Smooth muscle cell (in vitro differentiated cells): ENCODE measurements at regions not wholly inside any gene's neighbourhood (a gene's known extent, or its start where the extent isn't known, plus 50 kb on each side); places are given as distances from the start of the nearest gene placed in this dataset.
"Not testable (repeated sequence)": the region's sequence is repeated elsewhere in the genome, so short reads cannot be mapped to it uniquely, and the experiment has no call there.

Source experiments
- DNase-seq: peaks from one replicate; lab custom pipeline; 2025; ENCODE audit not compliant: unreplicated experiment; lab: John Stamatoyannopoulos, UW
- H2AFZ ChIP-seq: fragments of 200-600 bp; sonication (generic); 2 replicates; pipeline ENCODE4 v1.6.0; 2016; ENCODE audit warnings: antibody characterized with exemption, low read depth, mild to moderate bottlenecking
- H3F3A ChIP-seq: fragments of 200-600 bp; sonication (generic); 2 replicates; pipeline ENCODE4 v1.6.0; 2017; ENCODE audit warnings: antibody characterized with exemption, low read depth
- H3K27ac ChIP-seq: fragments of 200-600 bp; sonication (generic); 2 replicates; pipeline ENCODE4 v1.5.1; 2016; ENCODE audit warnings: low read depth, mild to moderate bottlenecking
- H3K27me3 ChIP-seq: fragments of 200-600 bp; sonication (generic); 2 replicates; pipeline ENCODE4 v1.6.1; 2016; ENCODE audit warnings: low read depth, mild to moderate bottlenecking
- H3K36me3 ChIP-seq: fragments of 200-600 bp; sonication (generic); 2 replicates; pipeline ENCODE4 v1.5.1; 2016; ENCODE audit warnings: low read depth
- H3K4me1 ChIP-seq: fragments of 200-600 bp; sonication (generic); 2 replicates; pipeline ENCODE4 v1.5.1; 2016; ENCODE audit warnings: low read depth
- H3K4me2 ChIP-seq: fragments of 200-600 bp; sonication (generic); 2 replicates; pipeline ENCODE4 v1.6.0; 2016; ENCODE audit warnings: mild to moderate bottlenecking
- H3K4me3 ChIP-seq: fragments of 200-600 bp; sonication (generic); 2 replicates; pipeline ENCODE4 v1.5.1; 2016; ENCODE audit warnings: mild to moderate bottlenecking
- H3K79me2 ChIP-seq: fragments of 200-600 bp; sonication (generic); 2 replicates; pipeline ENCODE4 v1.6.0; 2016; ENCODE audit warnings: low read depth, mild to moderate bottlenecking
- H3K9ac ChIP-seq: fragments of 200-600 bp; sonication (generic); 2 replicates; pipeline ENCODE4 v1.6.0; 2016; ENCODE audit warnings: low read depth
- H3K9me3 ChIP-seq: fragments of 200-600 bp; sonication (generic); replicated peaks from 2 replicates; pipeline ENCODE4 v1.5.1; 2016; ENCODE audit warnings: low read depth
- H4K20me1 ChIP-seq: fragments of 200-600 bp; sonication (generic); 2 replicates; pipeline ENCODE4 v1.6.0; 2016; ENCODE audit warnings: low read depth
- CTCF ChIP-seq: fragments of 200-600 bp; sonication (generic); IDR thresholded peaks from 2 replicates; pipeline ENCODE4 v1.5.1; 2017; ENCODE audit warnings: borderline replicate concordance, mild to moderate bottlenecking, antibody characterized with exemption; ENCODE audit not compliant: insufficient read depth, poor library complexity, severe bottlenecking
- WGBS: methylation state at CpG from one replicate; pipeline ENCODE4 v1.1.7; 2016; ENCODE audit warnings: low lambda C conversion rate; 5-methylcytosine and 5-hydroxymethylcytosine counted together

GRCh38 chr1:234820597-234820996, 210.6 kb upstream of the IRF2BP2 start:
- Histone ChIP-seq H2AFZ (no peak overlapping the region), H3F3A (no peaks in the 10 kb centered on the region), H4K20me1 (no peaks in the 10 kb centered on the region), H3K9me3 (no peaks in the 10 kb centered on the region), H3K4me3 (no peak overlapping the region), H3K4me2 (no peak overlapping the region), H3K36me3 (no peaks in the 10 kb centered on the region), H3K79me2 (no peaks in the 10 kb centered on the region), H3K27ac (no peak overlapping the region), H3K9ac (no peak overlapping the region), H3K4me1 (no peaks in the 10 kb centered on the region), H3K27me3 (no peaks in the 10 kb centered on the region)
- no peak for TF ChIP-seq CTCF
- 100% methylated on average over 1 of the region's 1 CpG for WGBS
- DNase-seq: no peak

GRCh38 chr1:234819845-234820244, 209.9 kb upstream of the IRF2BP2 start:
- H3F3A ChIP-seq, H3K36me3 ChIP-seq, H3K27ac ChIP-seq, H4K20me1 ChIP-seq, H3K4me1 ChIP-seq, H2AFZ ChIP-seq, H3K9ac ChIP-seq, H3K4me3 ChIP-seq, H3K79me2 ChIP-seq, H3K27me3 ChIP-seq, H3K4me2 ChIP-seq, H3K9me3 ChIP-seq, DNase-seq: not testable (repeated sequence)
- WGBS: 96% methylated on average over 4 of the region's 7 CpGs

GRCh38 chr1:234818040-234818387, 208.0 kb upstream of the IRF2BP2 start:
- H3K4me2 ChIP-seq, H3K4me3 ChIP-seq, H3K9ac ChIP-seq, H3K27ac ChIP-seq, H3K79me2 ChIP-seq, H3F3A ChIP-seq, H2AFZ ChIP-seq, H3K9me3 ChIP-seq, H3K27me3 ChIP-seq, H3K36me3 ChIP-seq, DNase-seq, H3K4me1 ChIP-seq, H4K20me1 ChIP-seq: not testable (repeated sequence)
- WGBS: 79% methylated on average over 3 of the region's 5 CpGs

GRCh38 chr1:234817313-234818039, 207.5 kb upstream of the IRF2BP2 start:
- not testable (repeated sequence) for H3K27me3 ChIP-seq, H3K9me3 ChIP-seq, DNase-seq, H4K20me1 ChIP-seq, H3K4me2 ChIP-seq, H3F3A ChIP-seq, H3K4me3 ChIP-seq, H3K27ac ChIP-seq, H2AFZ ChIP-seq, H3K4me1 ChIP-seq, H3K79me2 ChIP-seq, H3K9ac ChIP-seq, H3K36me3 ChIP-seq
- 74% methylated on average over 11 of the region's 11 CpGs for WGBS

GRCh38 chr1:234816864-234817263, 206.9 kb upstream of the IRF2BP2 start:
- not testable (repeated sequence) for H4K20me1 ChIP-seq, H3K4me2 ChIP-seq, H2AFZ ChIP-seq, H3K27ac ChIP-seq, H3K36me3 ChIP-seq, H3K4me1 ChIP-seq, H3K9ac ChIP-seq, H3K79me2 ChIP-seq, H3K9me3 ChIP-seq, H3K27me3 ChIP-seq, H3F3A ChIP-seq, H3K4me3 ChIP-seq, DNase-seq
- 94% methylated on average over 6 of the region's 7 CpGs for WGBS

- 90% methylated on average over 18 of the region's 26 CpGs for WGBS
Observed at GRCh38 chr1:234816186-234816851, 206.3 kb upstream of the IRF2BP2 start.

GRCh38 chr1:234815295-234815815, 205.4 kb upstream of the IRF2BP2 start:
- H3K4me2 ChIP-seq, H3K4me3 ChIP-seq, H3K36me3 ChIP-seq, H2AFZ ChIP-seq, H3K4me1 ChIP-seq, DNase-seq, H3F3A ChIP-seq, H3K9me3 ChIP-seq, H3K79me2 ChIP-seq, H3K27ac ChIP-seq, H4K20me1 ChIP-seq, H3K9ac ChIP-seq, H3K27me3 ChIP-seq: not testable (repeated sequence)
- WGBS: 80% methylated on average over 7 of the region's 7 CpGs

More at GRCh38 chr1:234816186-234816851, 206.3 kb upstream of the IRF2BP2 start:
- DNase-seq, H3K4me1 ChIP-seq, H4K20me1 ChIP-seq, H3K4me3 ChIP-seq, H3K9me3 ChIP-seq, H3K9ac ChIP-seq, H3K36me3 ChIP-seq, H3K27me3 ChIP-seq, H3F3A ChIP-seq, H3K79me2 ChIP-seq, H3K27ac ChIP-seq, H3K4me2 ChIP-seq, H2AFZ ChIP-seq: not testable (repeated sequence)

- H3K79me2 ChIP-seq, H4K20me1 ChIP-seq, H3K4me3 ChIP-seq, H3K4me2 ChIP-seq, H3K36me3 ChIP-seq, H3K9me3 ChIP-seq, H2AFZ ChIP-seq, H3F3A ChIP-seq, H3K27me3 ChIP-seq, H3K9ac ChIP-seq, DNase-seq, H3K27ac ChIP-seq, H3K4me1 ChIP-seq: not testable (repeated sequence)
- WGBS: 90% methylated on average over 3 of the region's 7 CpGs
Observed at GRCh38 chr1:234814235-234814634, 204.3 kb upstream of the IRF2BP2 start.
